ENCODE measurements at regions not wholly inside any gene's neighbourhood (a gene's known extent, or its start where the extent isn't known, plus 50 kb on each side); places are given as distances from the start of the nearest gene placed in this dataset.

DNA sequence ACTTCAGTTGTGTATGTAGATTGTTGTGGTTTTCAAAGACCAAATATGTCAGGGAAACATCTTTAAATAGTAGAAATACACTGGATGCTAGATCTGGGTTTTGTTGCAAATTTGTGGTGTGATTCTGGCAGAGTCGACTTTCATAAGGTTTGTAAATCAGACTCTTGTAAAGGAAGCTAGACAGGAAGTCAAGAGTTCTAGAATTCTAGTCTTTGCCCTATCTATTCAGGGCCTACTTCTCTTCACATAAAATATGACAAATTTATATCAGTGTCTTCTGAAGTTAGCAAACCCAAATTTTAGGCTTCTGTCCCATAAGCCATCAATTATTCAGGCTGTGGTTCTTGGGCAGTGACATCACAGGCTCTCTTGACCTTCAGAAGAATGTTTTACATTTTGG lies 1579.2 kb upstream of the PIK3C3 start:
- no peak for TF ChIP-seq POLR2A (IDR thresholded peaks at IDR 0.05)
- TF ChIP-seq, protein P1, sequence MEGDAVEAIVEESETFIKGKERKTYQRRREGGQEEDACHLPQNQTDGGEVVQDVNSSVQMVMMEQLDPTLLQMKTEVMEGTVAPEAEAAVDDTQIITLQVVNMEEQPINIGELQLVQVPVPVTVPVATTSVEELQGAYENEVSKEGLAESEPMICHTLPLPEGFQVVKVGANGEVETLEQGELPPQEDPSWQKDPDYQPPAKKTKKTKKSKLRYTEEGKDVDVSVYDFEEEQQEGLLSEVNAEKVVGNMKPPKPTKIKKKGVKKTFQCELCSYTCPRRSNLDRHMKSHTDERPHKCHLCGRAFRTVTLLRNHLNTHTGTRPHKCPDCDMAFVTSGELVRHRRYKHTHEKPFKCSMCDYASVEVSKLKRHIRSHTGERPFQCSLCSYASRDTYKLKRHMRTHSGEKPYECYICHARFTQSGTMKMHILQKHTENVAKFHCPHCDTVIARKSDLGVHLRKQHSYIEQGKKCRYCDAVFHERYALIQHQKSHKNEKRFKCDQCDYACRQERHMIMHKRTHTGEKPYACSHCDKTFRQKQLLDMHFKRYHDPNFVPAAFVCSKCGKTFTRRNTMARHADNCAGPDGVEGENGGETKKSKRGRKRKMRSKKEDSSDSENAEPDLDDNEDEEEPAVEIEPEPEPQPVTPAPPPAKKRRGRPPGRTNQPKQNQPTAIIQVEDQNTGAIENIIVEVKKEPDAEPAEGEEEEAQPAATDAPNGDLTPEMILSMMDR (IDR thresholded peaks at IDR 0.05): no peak
